HG02943 (cell line): ENCODE measurements at regions not wholly inside any gene's neighbourhood (a gene's known extent, or its start where the extent isn't known, plus 50 kb on each side); places are given as distances from the start of the nearest gene placed in this dataset.

Experiments used
- ATAC-seq: cut with Tn5 transposase; IDR thresholded peaks from one replicate; pipeline ENCODE4 v1.9.1; 2021; ENCODE audit warnings: mild to moderate bottlenecking, low read depth, moderate library complexity; ENCODE audit not compliant: unreplicated experiment

- no peak for ATAC-seq
Observed at GRCh38 chr2:107197594-107198294, 311.8 kb upstream of the ST6GAL2 start.

GRCh38 chr2:107202962-107203591, 317.1 kb upstream of the ST6GAL2 start:
- ATAC-seq = no peak

GRCh38 chr2:107215401-107216350, 329.7 kb upstream of the ST6GAL2 start:
- no peak for ATAC-seq

GRCh38 chr2:107218208-107218607, 332.2 kb upstream of the ST6GAL2 start:
- no peak for ATAC-seq

GRCh38 chr2:107222466-107222865, 336.5 kb upstream of the ST6GAL2 start:
- ATAC-seq = no peak

GRCh38 chr2:107235491-107236254, 349.7 kb upstream of the ST6GAL2 start:
- no peak for ATAC-seq

- ATAC-seq = no peak
Observed at GRCh38 chr2:107242811-107243210, 356.8 kb upstream of the ST6GAL2 start.

- no peak for ATAC-seq
Observed at GRCh38 chr2:107248932-107249331, 363.0 kb upstream of the ST6GAL2 start.

- ATAC-seq = no peak
Observed at GRCh38 chr2:107255744-107256143, 369.8 kb upstream of the ST6GAL2 start.

- ATAC-seq = no peak
Observed at GRCh38 chr2:107258531-107259407, 372.8 kb upstream of the ST6GAL2 start.

- ATAC-seq = no peak
Observed at GRCh38 chr2:107259408-107260195, 373.6 kb upstream of the ST6GAL2 start.

GRCh38 chr2:107263628-107264027, 377.7 kb upstream of the ST6GAL2 start:
- ATAC-seq = no peak

- no peak for ATAC-seq
Observed at GRCh38 chr2:107264184-107264583, 378.2 kb upstream of the ST6GAL2 start.

GRCh38 chr2:107266555-107266954, 380.6 kb upstream of the ST6GAL2 start:
- no peak for ATAC-seq

- no peak for ATAC-seq
Observed at GRCh38 chr2:107267086-107267485, 381.1 kb upstream of the ST6GAL2 start.

GRCh38 chr2:107276034-107276433, 390.1 kb upstream of the ST6GAL2 start:
- ATAC-seq = no peak

- no peak for ATAC-seq
Observed at GRCh38 chr2:107278672-107279071, 392.7 kb upstream of the ST6GAL2 start.

- no peak for ATAC-seq
Observed at GRCh38 chr2:107281637-107282036, 395.7 kb upstream of the ST6GAL2 start.

- no peak for ATAC-seq
Observed at GRCh38 chr2:107282135-107282534, 396.2 kb upstream of the ST6GAL2 start.
